NT2/D1 (cell line): ENCODE measurements at regions not wholly inside any gene's neighbourhood (a gene's known extent, or its start where the extent isn't known, plus 50 kb on each side); places are given as distances from the start of the nearest gene placed in this dataset.

Source experiments
- SUZ12 ChIP-seq: IDR thresholded peaks from 2 replicates; pipeline ENCODE4 v1.6.1; 2011; ENCODE audit not compliant: insufficient read length, insufficient read depth; ENCODE audit errors: extremely low read depth
- YY1 ChIP-seq: IDR thresholded peaks from 2 replicates; pipeline ENCODE4 v1.6.1; 2011; ENCODE audit not compliant: insufficient read length, insufficient read depth
- ZNF274 ChIP-seq: IDR thresholded peaks from 2 replicates; pipeline ENCODE4 v1.6.1; 2011; ENCODE audit warnings: mild to moderate bottlenecking, low read depth, low read length

- TF ChIP-seq YY1 (no peak), SUZ12 (no peak), ZNF274 (no peak)
Observed at GRCh38 chr12:131611416-131612091, 99.3 kb upstream of the SFSWAP start.
